ENCODE measurements at regions not wholly inside any gene's neighbourhood (a gene's known extent, or its start where the extent isn't known, plus 50 kb on each side); places are given as distances from the start of the nearest gene placed in this dataset.
"Not testable (repeated sequence)": the region's sequence is repeated elsewhere in the genome, so short reads cannot be mapped to it uniquely, and the experiment has no call there.

- H3K4me3 Mint-ChIP-seq: no peak overlapping the region
- H3K27me3 Mint-ChIP-seq (ENCODE audit: low read depth): peaks cover 5% of the 10 kb centered on the region
- intact Hi-C loops (cut with micrococcal nuclease): no loop called here
- H3K9me3 Mint-ChIP-seq: no peaks in the 10 kb centered on the region
- H3K27ac Mint-ChIP-seq: no peak overlapping the region
- no peaks in the 10 kb centered on the region for H3K4me1 Mint-ChIP-seq (ENCODE audit: low read depth)
- DNase-seq: no peak
- no peaks in the 10 kb centered on the region for H3K36me3 Mint-ChIP-seq (ENCODE audit: low read depth)
- CTCF ChIA-PET: no interaction called here
Observed at GRCh38 chr9:26650325-26650724, 242.3 kb downstream of the CAAP1 start.

- Mint-ChIP-seq H3K27ac (no peak overlapping the region), H3K36me3 (ENCODE audit: low read depth) (no peaks in the 10 kb centered on the region), H3K4me1 (ENCODE audit: low read depth) (no peaks in the 10 kb centered on the region), H3K4me3 (no peak overlapping the region), H3K9me3 (no peaks in the 10 kb centered on the region), H3K27me3 (ENCODE audit: low read depth) (no peaks in the 10 kb centered on the region)
- CTCF ChIA-PET: no interaction called here
- DNase-seq: no peak
- intact Hi-C loops (cut with micrococcal nuclease): no loop called here
Observed at GRCh38 chr9:26643826-26644225, 248.8 kb downstream of the CAAP1 start.

GRCh38 chr9:26639761-26640160 lies 252.8 kb downstream of the CAAP1 start:
- intact Hi-C loops (cut with micrococcal nuclease): no loop called here
- H3K27ac Mint-ChIP-seq: no peak overlapping the region
- no peak overlapping the region for H3K4me3 Mint-ChIP-seq
- H3K9me3 Mint-ChIP-seq: peaks cover 2% of the 10 kb centered on the region
- DNase-seq: no peak
- H3K4me1 Mint-ChIP-seq (ENCODE audit: low read depth): no peaks in the 10 kb centered on the region
- CTCF ChIA-PET: no interaction called here
- H3K27me3 Mint-ChIP-seq (ENCODE audit: low read depth): no peaks in the 10 kb centered on the region
- no peaks in the 10 kb centered on the region for H3K36me3 Mint-ChIP-seq (ENCODE audit: low read depth)

- no peaks in the 10 kb centered on the region for H3K4me1 Mint-ChIP-seq (ENCODE audit: low read depth)
- no peak for DNase-seq
- CTCF ChIA-PET: no interaction called here
- no peaks in the 10 kb centered on the region for H3K27me3 Mint-ChIP-seq (ENCODE audit: low read depth)
- H3K9me3 Mint-ChIP-seq: peaks cover 2% of the 10 kb centered on the region
- intact Hi-C loops (cut with micrococcal nuclease): no loop called here
- H3K36me3 Mint-ChIP-seq (ENCODE audit: low read depth): no peaks in the 10 kb centered on the region
- no peak overlapping the region for H3K27ac Mint-ChIP-seq
- no peak overlapping the region for H3K4me3 Mint-ChIP-seq
Observed at GRCh38 chr9:26637101-26637500, 255.5 kb downstream of the CAAP1 start.

GRCh38 chr9:26613851-26614350 lies 278.7 kb downstream of the CAAP1 start:
- intact Hi-C loops (cut with micrococcal nuclease); CTCF ChIA-PET; H3K9me3 Mint-ChIP-seq: not testable (repeated sequence)

GRCh38 chr9:26612211-26612610 lies 280.4 kb downstream of the CAAP1 start:
- intact Hi-C loops (cut with micrococcal nuclease): no loop called here
- H3K27me3 Mint-ChIP-seq (ENCODE audit: low read depth): no peaks in the 10 kb centered on the region
- no peak overlapping the region for H3K27ac Mint-ChIP-seq
- H3K4me1 Mint-ChIP-seq (ENCODE audit: low read depth): no peaks in the 10 kb centered on the region
- DNase-seq: no peak
- CTCF ChIA-PET: no interaction called here
- no peak overlapping the region for H3K4me3 Mint-ChIP-seq
- H3K9me3 Mint-ChIP-seq: no peaks in the 10 kb centered on the region
- H3K36me3 Mint-ChIP-seq (ENCODE audit: low read depth): no peaks in the 10 kb centered on the region

More at GRCh38 chr9:26613851-26614350, 278.7 kb downstream of the CAAP1 start:
- not testable (repeated sequence) for H3K4me3 Mint-ChIP-seq; H3K27ac Mint-ChIP-seq; H3K27me3 Mint-ChIP-seq (ENCODE audit: low read depth); H3K36me3 Mint-ChIP-seq (ENCODE audit: low read depth); DNase-seq; H3K4me1 Mint-ChIP-seq (ENCODE audit: low read depth)

- CTCF ChIA-PET: no interaction called here
- intact Hi-C loops (cut with micrococcal nuclease): no loop called here
- Mint-ChIP-seq H3K36me3 (ENCODE audit: low read depth) (no peaks in the 10 kb centered on the region), H3K9me3 (no peaks in the 10 kb centered on the region), H3K27me3 (ENCODE audit: low read depth) (no peaks in the 10 kb centered on the region), H3K27ac (no peak overlapping the region), H3K4me3 (no peak overlapping the region), H3K4me1 (ENCODE audit: low read depth) (no peaks in the 10 kb centered on the region)
- no peak for DNase-seq
Observed at GRCh38 chr9:26606756-26607155, 285.8 kb downstream of the CAAP1 start.

- Mint-ChIP-seq H3K4me1 (ENCODE audit: low read depth) (no peaks in the 10 kb centered on the region), H3K4me3 (no peak overlapping the region), H3K36me3 (ENCODE audit: low read depth) (no peaks in the 10 kb centered on the region), H3K27me3 (ENCODE audit: low read depth) (no peaks in the 10 kb centered on the region), H3K9me3 (no peaks in the 10 kb centered on the region), H3K27ac (no peak overlapping the region)
- intact Hi-C loops (cut with micrococcal nuclease): no loop called here
- DNase-seq: no peak
- CTCF ChIA-PET: no interaction called here
Observed at GRCh38 chr9:26605367-26605766, 287.2 kb downstream of the CAAP1 start.

GRCh38 chr9:26604076-26604662 lies 288.4 kb downstream of the CAAP1 start:
- H3K4me1 Mint-ChIP-seq (ENCODE audit: low read depth): no peaks in the 10 kb centered on the region
- no peaks in the 10 kb centered on the region for H3K36me3 Mint-ChIP-seq (ENCODE audit: low read depth)
- no peak overlapping the region for H3K27ac Mint-ChIP-seq
- H3K27me3 Mint-ChIP-seq (ENCODE audit: low read depth): no peaks in the 10 kb centered on the region
- CTCF ChIA-PET: interaction anchor here (0.7 kb wide), 1 partner anchor 1479 kb away, joined by 3 read pairs; no protein-coding TSS in a partner anchor
- H3K4me3 Mint-ChIP-seq: no peak overlapping the region
- H3K9me3 Mint-ChIP-seq: no peaks in the 10 kb centered on the region
- intact Hi-C loops (cut with micrococcal nuclease): no loop called here
- no peak for DNase-seq

GRCh38 chr9:26603617-26604016 lies 289.0 kb downstream of the CAAP1 start:
- Mint-ChIP-seq H3K4me3 (no peak overlapping the region), H3K27me3 (ENCODE audit: low read depth) (no peaks in the 10 kb centered on the region), H3K9me3 (no peaks in the 10 kb centered on the region), H3K27ac (no peak overlapping the region), H3K36me3 (ENCODE audit: low read depth) (no peaks in the 10 kb centered on the region), H3K4me1 (ENCODE audit: low read depth) (no peaks in the 10 kb centered on the region)
- CTCF ChIA-PET: interaction anchor here (0.7 kb wide), 1 partner anchor 1478 kb away, joined by 3 read pairs; no protein-coding TSS in a partner anchor
- intact Hi-C loops (cut with micrococcal nuclease): no loop called here
- no peak for DNase-seq

- no peak for DNase-seq
- Mint-ChIP-seq H3K36me3 (ENCODE audit: low read depth) (no peaks in the 10 kb centered on the region), H3K4me3 (no peak overlapping the region), H3K4me1 (ENCODE audit: low read depth) (no peaks in the 10 kb centered on the region), H3K27me3 (ENCODE audit: low read depth) (no peaks in the 10 kb centered on the region), H3K27ac (no peak overlapping the region), H3K9me3 (peaks cover 3% of the 10 kb centered on the region)
- intact Hi-C loops (cut with micrococcal nuclease): no loop called here
- CTCF ChIA-PET: no interaction called here
Observed at GRCh38 chr9:26597542-26598149, 295.0 kb downstream of the CAAP1 start.

GRCh38 chr9:26579056-26579455 lies 313.5 kb downstream of the CAAP1 start:
- H3K4me1 Mint-ChIP-seq (ENCODE audit: low read depth): no peaks in the 10 kb centered on the region
- intact Hi-C loops (cut with micrococcal nuclease): no loop called here
- CTCF ChIA-PET: no interaction called here
- no peaks in the 10 kb centered on the region for H3K27me3 Mint-ChIP-seq (ENCODE audit: low read depth)
- no peak overlapping the region for H3K4me3 Mint-ChIP-seq
- H3K27ac Mint-ChIP-seq: no peak overlapping the region
- no peak for DNase-seq
- H3K36me3 Mint-ChIP-seq (ENCODE audit: low read depth): no peaks in the 10 kb centered on the region
- H3K9me3 Mint-ChIP-seq: no peaks in the 10 kb centered on the region

GRCh38 chr9:26574898-26575440 lies 317.6 kb downstream of the CAAP1 start:
- CTCF ChIA-PET: no interaction called here
- intact Hi-C loops (cut with micrococcal nuclease): no loop called here
- Mint-ChIP-seq H3K9me3 (no peaks in the 10 kb centered on the region), H3K27ac (no peak overlapping the region), H3K4me3 (no peak overlapping the region), H3K36me3 (ENCODE audit: low read depth) (no peaks in the 10 kb centered on the region), H3K4me1 (ENCODE audit: low read depth) (no peaks in the 10 kb centered on the region), H3K27me3 (ENCODE audit: low read depth) (no peaks in the 10 kb centered on the region)
- DNase-seq: no peak

Data from activated naive CD4-positive, alpha-beta T cell treated with anti-CD3 and anti-CD28 coated beads for 36 hours (primary cell).